ENCODE measurements at regions not wholly inside any gene's neighbourhood (a gene's known extent, or its start where the extent isn't known, plus 50 kb on each side); places are given as distances from the start of the nearest gene placed in this dataset.

DNA sequence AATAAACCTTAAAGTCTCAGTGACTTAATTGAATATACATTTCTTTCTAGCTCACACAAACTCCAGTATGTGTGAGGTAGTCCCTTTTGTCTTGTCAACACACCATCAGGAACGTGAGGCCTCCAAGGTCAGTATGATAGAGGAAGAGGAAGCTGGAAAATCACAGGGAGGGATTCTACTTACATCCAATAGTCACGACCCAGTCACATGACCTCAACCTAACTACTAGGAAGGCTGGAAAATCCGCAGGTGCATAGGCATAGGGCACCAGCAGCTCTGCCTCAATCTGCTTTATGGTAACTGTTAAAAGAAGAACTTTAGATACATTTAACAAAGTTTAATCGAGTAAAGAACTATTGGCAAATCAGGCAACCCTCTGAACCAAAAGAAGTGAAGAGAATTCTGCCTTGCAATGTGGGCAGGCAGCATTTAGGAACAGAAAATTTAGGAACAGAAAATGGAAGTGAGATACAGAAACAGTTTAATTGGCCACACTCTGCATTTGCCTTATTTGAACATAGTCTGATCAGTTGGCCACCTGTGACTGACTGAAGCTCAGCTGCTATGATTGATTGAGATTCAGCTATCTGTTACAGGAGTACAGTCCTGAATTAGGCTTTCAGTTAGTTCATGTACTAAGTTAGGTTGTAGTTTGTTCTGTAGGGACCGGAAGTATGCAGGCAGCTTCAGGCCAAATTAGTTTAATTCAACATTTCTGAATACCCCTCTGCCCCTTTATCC is 165.0 kb upstream of the PARD3B start:
- H3K4me1 ChIP-seq (ENCODE audit: insufficient read depth, low read length) = no peaks in the 10 kb centered on the region
- H3K4me2 ChIP-seq (ENCODE audit: insufficient read depth, insufficient read length, low read length) = no peak overlapping the region
- H3K23ac ChIP-seq (ENCODE audit: insufficient read length, low read depth, low read length) = no peak overlapping the region
- no peak overlapping the region for H2BK5ac ChIP-seq (ENCODE audit: insufficient read length, low read length)
- no peak overlapping the region for H3K14ac ChIP-seq (ENCODE audit: insufficient read depth, low read length)
- H3K4me1 Mint-ChIP-seq = no peaks in the 10 kb centered on the region
- no peak overlapping the region for H2BK120ac ChIP-seq (ENCODE audit: low read depth, low read length, poor library complexity, severe bottlenecking)
- H3K36me3 Mint-ChIP-seq (ENCODE audit: insufficient read depth in 1 of 3, low read depth in 3 of 3) = peaks cover 0 to 5% (median 3%) of the 10 kb centered on the region in 3 experiments; a peak in 1 of 7 replicates
- H3K27ac Mint-ChIP-seq = no peak overlapping the region
- no peak overlapping the region for H4K8ac ChIP-seq (replicated peaks; ENCODE audit: insufficient read length, low read depth, low read length)
- no peak overlapping the region for H3K56ac ChIP-seq (ENCODE audit: insufficient read length, low read depth, low read length)
- H2BK12ac ChIP-seq (ENCODE audit: insufficient read length, low read depth, low read length) = no peak overlapping the region
- H2BK20ac ChIP-seq (ENCODE audit: low read depth, low read length, poor library complexity, severe bottlenecking) = no peak overlapping the region
- DNase-seq = no peak
- H3K79me2 ChIP-seq (ENCODE audit: insufficient read depth, low read length) = no peaks in the 10 kb centered on the region
- peaks cover 3 to 5% of the 10 kb centered on the region in 2 experiments; a peak in 2 of 5 replicates for H3K9me3 Mint-ChIP-seq
- H3T11ph ChIP-seq (ENCODE audit: low read length) = no peak overlapping the region
- H3K9ac ChIP-seq (ENCODE audit: extremely low read depth, insufficient read length, low read length) = no peak overlapping the region
- no peak overlapping the region for H2AFZ ChIP-seq (ENCODE audit: low read length)
- H3K4ac ChIP-seq (ENCODE audit: low read depth, low read length) = no peak overlapping the region
- no peaks in the 10 kb centered on the region for H3K27me3 ChIP-seq (ENCODE audit: insufficient read depth, low read length)
- no peak overlapping the region for H4K91ac ChIP-seq (ENCODE audit: insufficient read length, low read depth, low read length)
- H3K27me3 Mint-ChIP-seq (ENCODE audit: low read depth) = no peaks in the 10 kb centered on the region
- H2BK15ac ChIP-seq (ENCODE audit: low read depth, low read length) = no peak overlapping the region
- TF ChIP-seq, protein P1, sequence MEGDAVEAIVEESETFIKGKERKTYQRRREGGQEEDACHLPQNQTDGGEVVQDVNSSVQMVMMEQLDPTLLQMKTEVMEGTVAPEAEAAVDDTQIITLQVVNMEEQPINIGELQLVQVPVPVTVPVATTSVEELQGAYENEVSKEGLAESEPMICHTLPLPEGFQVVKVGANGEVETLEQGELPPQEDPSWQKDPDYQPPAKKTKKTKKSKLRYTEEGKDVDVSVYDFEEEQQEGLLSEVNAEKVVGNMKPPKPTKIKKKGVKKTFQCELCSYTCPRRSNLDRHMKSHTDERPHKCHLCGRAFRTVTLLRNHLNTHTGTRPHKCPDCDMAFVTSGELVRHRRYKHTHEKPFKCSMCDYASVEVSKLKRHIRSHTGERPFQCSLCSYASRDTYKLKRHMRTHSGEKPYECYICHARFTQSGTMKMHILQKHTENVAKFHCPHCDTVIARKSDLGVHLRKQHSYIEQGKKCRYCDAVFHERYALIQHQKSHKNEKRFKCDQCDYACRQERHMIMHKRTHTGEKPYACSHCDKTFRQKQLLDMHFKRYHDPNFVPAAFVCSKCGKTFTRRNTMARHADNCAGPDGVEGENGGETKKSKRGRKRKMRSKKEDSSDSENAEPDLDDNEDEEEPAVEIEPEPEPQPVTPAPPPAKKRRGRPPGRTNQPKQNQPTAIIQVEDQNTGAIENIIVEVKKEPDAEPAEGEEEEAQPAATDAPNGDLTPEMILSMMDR (conservative IDR thresholded peaks at IDR 0.05) = no peak
- H3K27ac ChIP-seq (ENCODE audit: insufficient read length, low read depth, low read length) = no peak overlapping the region
- H3K9me3 ChIP-seq (ENCODE audit: control insufficient read depth, low read depth, low read length) = no peaks in the 10 kb centered on the region
- H2AK5ac ChIP-seq (ENCODE audit: insufficient read length, low read length) = no peak overlapping the region
- no peaks in the 10 kb centered on the region for H4K20me1 ChIP-seq (ENCODE audit: control insufficient read depth, insufficient read depth, insufficient read length)
- H3K79me1 ChIP-seq (ENCODE audit: insufficient read depth, low read depth, low read length, poor library complexity, severe bottlenecking) = no peaks in the 10 kb centered on the region
- no peak overlapping the region for H3K4me3 Mint-ChIP-seq
- no peak overlapping the region for H4K5ac ChIP-seq (ENCODE audit: insufficient read length, low read depth, low read length)
- no peaks in the 10 kb centered on the region for H3K23me2 ChIP-seq (ENCODE audit: insufficient read length, low read depth, low read length, poor library complexity, severe bottlenecking)
- H3K18ac ChIP-seq (ENCODE audit: insufficient read length, low read depth, low read length) = no peak overlapping the region
- no CpG with 5 or more reads among the region's 5 CpGs for WGBS (ENCODE audit: extremely low coverage, insufficient read length, low lambda C conversion rate)

Data from H9 (cell line).